Heart left ventricle (tissue), 13 donors: ENCODE measurements at regions not wholly inside any gene's neighbourhood (a gene's known extent, or its start where the extent isn't known, plus 50 kb on each side); places are given as distances from the start of the nearest gene placed in this dataset.

Experiments
- CTCF ChIP-seq, 12 donors: fragments of 200-600 bp; sonication (generic) in 4 of 12; IDR thresholded peaks; one replicate each; pipeline versions ENCODE4 v1.5.0 to v1.8.0; 2018 to 2022; ENCODE audit warnings: antibody characterized with exemption in 12 of 12, mild to moderate bottlenecking in 5 of 12
- POLR2A ChIP-seq, 2 donors: fragments of 450-650 bp; IDR thresholded peaks; one replicate each; pipeline ENCODE4 v1.6.1; 2017; ENCODE audit warnings: antibody characterized with exemption in 2 of 2, mild to moderate bottlenecking in 2 of 2, moderate library complexity in 2 of 2
- donor health status: ischemic (EF 13 %, LVEDD 7.1; RV severe dilation, severe dysfunction).
- donor health status: DM: no; HTN: yes; CAD: no.
- donor health status: DM: no; HTN: no; CAD: no.
- donor health status: ischemic (EF 25% LVEDD 6.9; RV normal size, moderate dysfunction).
- donor health status: ischemic (EF 25% LVEDD 5.7; RV mildly dilated, moderate dysfunction).
- donor health status: ischemic (EF 35%, LVEDD 5.7; RV mildly dilated, moderate dysfunction).
- donor health status: nonischemic (EF 11% LVEDD 7.7; RV severe dilation, severe dysfunction).
- donor health status: DM: yes; HTN: yes; CAD: no.
- donor health status: PGD.
- donor health status: ischemic (EF 29% LVEDD 5.4; RV normal size, mild dysfunction).
- donor health status: nonischemic (EF 23%, LVEDD 6.1; RV moderate dilation, normal function).

DNA sequence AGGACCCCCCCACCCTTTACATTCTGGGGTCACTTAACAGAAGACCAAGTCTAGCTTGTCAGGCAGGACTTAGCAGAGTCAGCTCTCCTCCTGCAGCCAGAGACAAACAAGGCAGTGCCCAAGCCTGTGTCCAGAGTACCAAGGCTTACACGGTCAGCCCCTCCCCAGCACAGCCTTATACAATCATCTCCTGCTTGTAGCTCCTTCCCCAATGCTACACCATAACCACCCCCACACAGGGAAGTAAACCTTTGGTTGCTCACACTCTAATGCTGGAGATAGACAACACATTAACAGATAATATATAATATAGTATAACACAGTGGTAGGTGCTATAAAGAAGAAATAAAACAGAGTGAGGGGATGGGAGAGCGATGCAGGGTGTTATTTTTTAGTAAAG is 175.4 kb upstream of the PWP1 start:
- TF ChIP-seq CTCF (IDR thresholded peaks at IDR 0.05): no peak
- TF ChIP-seq POLR2A (IDR thresholded peaks at IDR 0.05): no peak
